GM12878 (cell line): ENCODE measurements at regions not wholly inside any gene's neighbourhood (a gene's known extent, or its start where the extent isn't known, plus 50 kb on each side); places are given as distances from the start of the nearest gene placed in this dataset.

Experiments used
- ATAC-seq: fragments of 200-7000 bp; cut with Tn5 transposase; 3 replicates; pipeline ENCODE4 v1.9.1; 2020; ENCODE audit warnings: mild to moderate bottlenecking, moderate library complexity
- BruUV-seq: library from RNA; stranded (reverse); fragments of 400-500 nt; replicated peaks from 2 replicates; lab custom pipeline; 2021; lab: Mats Ljungman, UMichigan
- CTCF ChIA-PET: fragments of 300-600 bp; sonication (Branson Sonifier 250); formaldehyde crosslinking; extraction: SDS; loops from one replicate; lab custom pipeline; 2021; ENCODE audit warnings: inconsistent platforms; lab: Yijun Ruan, JAX
- POLR2A ChIA-PET: fragments of 350-600 bp; formaldehyde crosslinking; extraction: SDS; loops from one replicate; lab custom pipeline; 2021; ENCODE audit warnings: inconsistent platforms; lab: Charles Lee
- RAD21 ChIA-PET: fragments of 300-600 bp; sonication (Branson Sonifier 250); formaldehyde crosslinking; loops from one replicate; lab custom pipeline; 2023; ENCODE audit warnings: antibody characterized with exemption; ENCODE audit not compliant: unreplicated experiment; lab: Charles Lee
- SMC1A ChIA-PET: fragments of 300-600 bp; sonication (Branson Sonifier 250); formaldehyde crosslinking; loops from one replicate; lab custom pipeline; 2023; ENCODE audit not compliant: unreplicated experiment, uncharacterized antibody; lab: Charles Lee
- DNase-seq: peaks from one replicate; pipeline ENCODE4 v3.0.0-alpha.2; 2011; ENCODE audit warnings: low read depth, low spot score
- FAIRE-seq: peaks from 3 replicates; lab custom pipeline; 2011; peaks lifted over from hg19 to GRCh38; lab: Jason Lieb, UNC
- H2AFZ ChIP-seq: 2 replicates; pipeline ENCODE4 v1.6.0; 2011; ENCODE audit warnings: low read depth, low read length, control low read depth; ENCODE audit not compliant: control insufficient read depth
- H3K27ac ChIP-seq: 2 replicates; pipeline ENCODE4 v1.5.1; 2011; ENCODE audit warnings: control low read depth; ENCODE audit not compliant: control insufficient read depth, insufficient read depth
- H3K27me3 ChIP-seq, 2 experiments: replicated peaks in 1 of 2; 2 replicates each; pipeline versions ENCODE4 v1.6.0 to v1.6.1; 2011; ENCODE audit warnings: low read length in 1 of 2; ENCODE audit not compliant: control insufficient read depth in 2 of 2, insufficient read depth in 2 of 2
- H3K36me3 ChIP-seq, 2 experiments: 2 replicates each; pipeline ENCODE4 v1.5.1; 2011; ENCODE audit warnings: low read length in 1 of 2; ENCODE audit not compliant: control insufficient read depth in 2 of 2, insufficient read depth in 2 of 2
- H3K4me1 ChIP-seq: 2 replicates; pipeline ENCODE4 v1.6.1; 2011; ENCODE audit warnings: mild to moderate bottlenecking, low read length, moderate library complexity, mixed read lengths; ENCODE audit not compliant: control insufficient read depth, insufficient read depth
- H3K4me2 ChIP-seq: 2 replicates; pipeline ENCODE4 v1.6.0; 2011; ENCODE audit warnings: control low read depth; ENCODE audit not compliant: control insufficient read depth, insufficient read depth
- H3K4me3 ChIP-seq: fragments of 200-600 bp; sonication (generic); 2 replicates; pipeline ENCODE4 v1.5.1; 2016
- H3K79me2 ChIP-seq: 2 replicates; pipeline ENCODE4 v1.6.0; 2011; ENCODE audit warnings: low read length; ENCODE audit not compliant: control insufficient read depth, insufficient read depth
- H3K9ac ChIP-seq: 2 replicates; pipeline ENCODE4 v1.8.0; 2011; ENCODE audit warnings: low read length, control low read depth, mixed read lengths; ENCODE audit not compliant: control insufficient read depth, insufficient read depth
- H3K9me3 ChIP-seq: replicated peaks from 3 replicates; pipeline ENCODE4 v1.5.1; 2011; ENCODE audit warnings: mild to moderate bottlenecking, low read length; ENCODE audit not compliant: control insufficient read depth, insufficient read depth
- H4K20me1 ChIP-seq: 2 replicates; pipeline ENCODE4 v1.6.0; 2011; ENCODE audit not compliant: control insufficient read depth, insufficient read depth
- FOS ChIP-seq: IDR thresholded peaks from 3 replicates; pipeline ENCODE4 v1.6.1; 2011; ENCODE audit warnings: borderline replicate concordance; ENCODE audit not compliant: insufficient read length; ENCODE audit errors: extremely low read depth
- GATAD2B ChIP-seq: fragments of 450-650 bp; conservative IDR thresholded peaks from 2 replicates; pipeline ENCODE4 v1.6.1; 2017; ENCODE audit warnings: low read depth, mild to moderate bottlenecking, moderate library complexity
- MEF2A ChIP-seq: IDR thresholded peaks from 2 replicates; pipeline ENCODE4 v1.6.1; 2011; ENCODE audit warnings: low read depth, mild to moderate bottlenecking, low read length, moderate library complexity; ENCODE audit not compliant: insufficient read depth
- MYC ChIP-seq: IDR thresholded peaks from 2 replicates; pipeline ENCODE4 v1.6.1; 2011; ENCODE audit warnings: mild to moderate bottlenecking, low read length, moderate library complexity, inconsistent platforms; ENCODE audit not compliant: insufficient read depth, insufficient replicate concordance, insufficient read length, severe bottlenecking
- NR2C1 ChIP-seq: fragments of 450-650 bp; IDR thresholded peaks from 2 replicates; pipeline ENCODE4 v1.6.1; 2017; ENCODE audit warnings: antibody characterized with exemption, mild to moderate bottlenecking, moderate library complexity
- NR2C2 ChIP-seq: IDR thresholded peaks from 2 replicates; pipeline ENCODE4 v1.6.1; 2011; ENCODE audit warnings: borderline replicate concordance, low read depth; ENCODE audit not compliant: control insufficient read depth, insufficient read length
- SREBF1 ChIP-seq: IDR thresholded peaks from 2 replicates; pipeline ENCODE4 v1.6.1; 2012; ENCODE audit warnings: mild to moderate bottlenecking, low read length
- WRNIP1 ChIP-seq: IDR thresholded peaks from 2 replicates; pipeline ENCODE4 v1.6.1; 2011; ENCODE audit warnings: low read depth, low read length, improper control_type of control experiment, borderline replicate concordance
- ZBTB4 ChIP-seq: fragments of 450-650 bp; formaldehyde crosslinking; IDR thresholded peaks from 2 replicates; pipeline ENCODE4 v1.4.0; 2022; ENCODE audit warnings: mild to moderate bottlenecking, moderate library complexity
- ZBTB40 ChIP-seq: fragments of 450-650 bp; IDR thresholded peaks from 2 replicates; pipeline ENCODE4 v1.6.1; 2016; ENCODE audit warnings: mild to moderate bottlenecking, moderate library complexity, borderline replicate concordance
- WGBS: methylation state at CpG from one replicate; pipeline ENCODE4 v1.1.6; 2016; ENCODE audit warnings: low lambda C conversion rate; ENCODE audit not compliant: insufficient replicate concordance, insufficient coverage; ENCODE audit errors: missing lambda C conversion rate; 5-methylcytosine and 5-hydroxymethylcytosine counted together
- in situ Hi-C: fragments of 300-500 bp; cut with MboI; formaldehyde crosslinking; loops from 9 replicates; pipeline ENCODE4 v1.14.3; 2018; ENCODE audit warnings: mixed read lengths
- intact Hi-C: fragments of 100-400 bp; cut with micrococcal nuclease; formaldehyde crosslinking; loops from one replicate; pipeline ENCODE4 v1.14.2; 2022; ENCODE audit not compliant: unreplicated experiment

- TF ChIP-seq ZBTB40, result no peak
Observed at GRCh38 chr4:128630871-128631270, 178.6 kb upstream of the JADE1 start (continued).

- no peaks in the 10 kb centered on the region for H3K79me2 ChIP-seq
- H3K27ac ChIP-seq, result no peak overlapping the region
- no peak for DNase-seq
- no peak overlapping the region for H3K4me3 ChIP-seq
- CTCF ChIA-PET, result no interaction called here
- RAD21 ChIA-PET, result interaction anchor here (0.7 kb wide), 1 partner anchor 52 kb away, joined by 4 read pairs; no protein-coding TSS in a partner anchor
- WGBS, result 49% methylated on average over 4 of the region's 4 CpGs
- SMC1A ChIA-PET, result no interaction called here
- H3K27me3 ChIP-seq, result no peaks in the 10 kb centered on the region; a peak in 1 of 4 replicates
- no peaks in the 10 kb centered on the region for H3K36me3 ChIP-seq
- H3K9me3 ChIP-seq, result no peaks in the 10 kb centered on the region
- H3K4me1 ChIP-seq, result no peaks in the 10 kb centered on the region
- no peak overlapping the region for H3K9ac ChIP-seq
- in situ Hi-C loops, result no loop called here
- no peaks in the 10 kb centered on the region for H4K20me1 ChIP-seq
- POLR2A ChIA-PET, result no interaction called here
- ATAC-seq, result no peak
- no peak overlapping the region for H3K4me2 ChIP-seq
- FAIRE-seq, result no peak
- BruUV-seq, result no TSS peak
- no peak overlapping the region for H2AFZ ChIP-seq
- intact Hi-C loops, result no loop called here
- no peak for TF ChIP-seq MEF2A
- no peak for TF ChIP-seq NR2C1
- TF ChIP-seq SREBF1, result no peak
- TF ChIP-seq GATAD2B, result no peak
- TF ChIP-seq WRNIP1, result no peak
- TF ChIP-seq MYC, result no peak
- no peak for TF ChIP-seq ZBTB4 (CRISPR knock-in tag)
- TF ChIP-seq NR2C2, result no peak
- TF ChIP-seq FOS, result no peak
Observed at GRCh38 chr4:128623508-128624215, 185.8 kb upstream of the JADE1 start.
